ENCODE measurements at regions not wholly inside any gene's neighbourhood (a gene's known extent, or its start where the extent isn't known, plus 50 kb on each side); places are given as distances from the start of the nearest gene placed in this dataset.
"Not testable (repeated sequence)": the region's sequence is repeated elsewhere in the genome, so short reads cannot be mapped to it uniquely, and the experiment has no call there.

GRCh38 chr3:26967501-26967900 is 344.9 kb downstream of the LRRC3B start:
- ATAC-seq, result no peak

- no peak for ATAC-seq
These were observed 362.1 kb downstream of the LRRC3B start for GRCh38 chr3:26984416-26985390.

GRCh38 chr3:26989037-26989436 is 366.5 kb downstream of the LRRC3B start:
- ATAC-seq, result no peak

- ATAC-seq, result no peak
These were observed 372.0 kb downstream of the NEK10 start for GRCh38 chr3:26997226-26997625.

GRCh38 chr3:27010834-27011233 is 358.3 kb downstream of the NEK10 start:
- ATAC-seq, result no peak

- no peak for ATAC-seq
These were observed 347.0 kb downstream of the NEK10 start for GRCh38 chr3:27022096-27022761.

GRCh38 chr3:27024493-27024892 is 344.7 kb downstream of the NEK10 start:
- ATAC-seq, result no peak

- ATAC-seq, result no peak
These were observed 343.5 kb downstream of the NEK10 start for GRCh38 chr3:27025718-27026117.

- ATAC-seq, result no peak
These were observed 337.7 kb downstream of the NEK10 start for GRCh38 chr3:27031476-27031875.

- no peak for ATAC-seq
These were observed 334.9 kb downstream of the NEK10 start for GRCh38 chr3:27034255-27034654.

- peak; percentile 65 for ATAC-seq
These were observed 328.5 kb downstream of the NEK10 start for GRCh38 chr3:27040674-27041073.

- ATAC-seq, result not testable (repeated sequence)
These were observed 326.6 kb downstream of the NEK10 start for GRCh38 chr3:27042541-27042940.

- no peak for ATAC-seq
These were observed 325.7 kb downstream of the NEK10 start for GRCh38 chr3:27043328-27043955.

- ATAC-seq, result no peak
These were observed 324.2 kb downstream of the NEK10 start for GRCh38 chr3:27044931-27045481.

GRCh38 chr3:27046351-27046750 is 322.8 kb downstream of the NEK10 start:
- peak; percentile 93 for ATAC-seq

GRCh38 chr3:27049792-27050191 is 319.4 kb downstream of the NEK10 start:
- no peak for ATAC-seq

- ATAC-seq, result not testable (repeated sequence)
These were observed 317.7 kb downstream of the NEK10 start for GRCh38 chr3:27051527-27051926.

GRCh38 chr3:27056326-27056725 is 312.9 kb downstream of the NEK10 start:
- no peak for ATAC-seq

GRCh38 chr3:27059489-27059888 is 309.7 kb downstream of the NEK10 start:
- no peak for ATAC-seq

Data from esophagus mucosa (tissue), 1 donor.